ENCODE measurements at regions not wholly inside any gene's neighbourhood (a gene's known extent, or its start where the extent isn't known, plus 50 kb on each side); places are given as distances from the start of the nearest gene placed in this dataset.
A peak's percentile ranks its signal among the peaks of the same experiment; 100 is the strongest.
"Not testable (repeated sequence)": the region's sequence is repeated elsewhere in the genome, so short reads cannot be mapped to it uniquely, and the experiment has no call there.

- intact Hi-C loops (cut with micrococcal nuclease); H3K27me3 ChIP-seq (ENCODE audit: control insufficient read depth in 2 of 2, insufficient read depth in 2 of 2, low read length in 2 of 2); H3K9me3 Mint-ChIP-seq; POLR2A ChIA-PET; H3K4me1 ChIP-seq (ENCODE audit: control insufficient read depth in 2 of 2, insufficient read depth in 2 of 2, low read length in 2 of 2); H3K9me3 ChIP-seq (ENCODE audit: control insufficient read depth in 2 of 3, low read length in 3 of 3); DNase-seq; H3K27ac ChIP-seq (ENCODE audit: low read depth, low read length); H3K36me3 ChIP-seq (ENCODE audit: control insufficient read depth in 2 of 3, insufficient read depth in 3 of 3, low read length in 3 of 3); H3K27ac Mint-ChIP-seq; H3K4me1 Mint-ChIP-seq; H3K4me3 Mint-ChIP-seq; H3K36me3 Mint-ChIP-seq; CTCF ChIA-PET; ATAC-seq; H3K4me3 ChIP-seq (ENCODE audit: low read length): not testable (repeated sequence)
- peaks cover 0 to 18% (median 10%) of the 10 kb centered on the region in 5 donors for H3K27me3 Mint-ChIP-seq
Observed at GRCh38 chr11:127768931-127769330, 768.4 kb upstream of the KIRREL3 start.

DNA sequence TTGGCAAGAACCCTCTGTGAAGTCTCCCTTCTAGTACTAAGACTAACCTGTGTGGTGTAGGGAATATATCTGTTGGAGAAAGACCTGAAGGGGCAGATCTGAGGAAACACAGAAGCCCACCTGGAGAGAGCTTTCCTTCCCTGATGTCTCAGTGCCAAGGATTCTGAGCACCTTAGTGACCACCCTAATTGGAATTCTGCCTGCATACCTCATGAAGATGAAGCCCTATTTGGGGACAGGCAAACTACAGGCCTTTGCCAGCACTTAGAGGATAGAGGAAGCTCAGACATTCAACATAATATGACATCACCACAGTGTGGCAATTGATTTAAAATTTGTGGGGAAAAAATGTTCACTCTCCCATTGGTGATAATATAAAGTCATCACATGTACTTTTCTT is 766.2 kb upstream of the KIRREL3 start:
- H3K27me3 ChIP-seq (ENCODE audit: control insufficient read depth in 2 of 2, insufficient read depth in 2 of 2, low read length in 2 of 2): no peaks in the 10 kb centered on the region
- no peak overlapping the region for H3K4me3 Mint-ChIP-seq
- H3K9me3 Mint-ChIP-seq: no peaks in the 10 kb centered on the region
- no peaks in the 10 kb centered on the region for H3K36me3 ChIP-seq (ENCODE audit: control insufficient read depth in 2 of 3, insufficient read depth in 3 of 3, low read length in 3 of 3)
- ATAC-seq (no peak), DNase-seq (no peak)
- H3K36me3 Mint-ChIP-seq: no peaks in the 10 kb centered on the region
- H3K4me1 Mint-ChIP-seq: no peaks in the 10 kb centered on the region
- intact Hi-C loops (cut with micrococcal nuclease): no loop called here
- no peaks in the 10 kb centered on the region for H3K9me3 ChIP-seq (ENCODE audit: control insufficient read depth in 2 of 3, low read length in 3 of 3)
- ChIA-PET POLR2A (no interaction called here), CTCF (no interaction called here)
- H3K4me1 ChIP-seq (ENCODE audit: control insufficient read depth in 2 of 2, insufficient read depth in 2 of 2, low read length in 2 of 2): no peaks in the 10 kb centered on the region
- H3K27ac ChIP-seq (ENCODE audit: low read depth, low read length): no peak overlapping the region
- peaks cover 0 to 8% (median 6%) of the 10 kb centered on the region in 5 donors for H3K27me3 Mint-ChIP-seq
- no peak overlapping the region for H3K27ac Mint-ChIP-seq
- no peak overlapping the region for H3K4me3 ChIP-seq (ENCODE audit: low read length)

GRCh38 chr11:127738771-127739286 is 738.3 kb upstream of the KIRREL3 start:
- POLR2A ChIA-PET: no interaction called here
- no peak for ATAC-seq
- no peaks in the 10 kb centered on the region for H3K9me3 ChIP-seq (ENCODE audit: control insufficient read depth in 2 of 3, low read length in 3 of 3)

DNA sequence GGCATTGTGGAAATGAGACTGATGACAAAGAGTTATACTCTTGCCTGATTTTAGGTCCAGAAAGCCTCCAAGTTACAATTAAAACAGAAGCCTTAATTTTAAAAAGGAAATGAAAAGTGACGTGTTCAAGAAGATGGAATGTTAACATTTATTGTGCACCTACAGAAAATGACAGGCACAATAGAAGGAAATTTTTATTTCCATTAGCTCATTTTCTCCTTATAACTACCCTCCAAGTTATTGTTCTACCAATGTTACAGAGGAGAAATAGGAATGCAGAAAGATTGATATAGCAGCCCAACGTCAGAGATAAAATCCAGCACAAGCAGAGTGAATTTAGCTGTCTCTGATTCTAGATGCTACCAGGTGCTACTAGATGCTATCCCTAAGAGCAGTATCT is 736.9 kb upstream of the KIRREL3 start:
- Mint-ChIP-seq H3K4me3 (no peak overlapping the region), H3K4me1 (peaks cover 0 to 6% (median 0%) of the 10 kb centered on the region in 7 donors), H3K27me3 (peaks cover 0 to 23% (median 4%) of the 10 kb centered on the region in 5 donors), H3K9me3 (peaks cover 0 to 3% (median 0%) of the 10 kb centered on the region in 11 donors), H3K27ac (no peak overlapping the region), H3K36me3 (no peaks in the 10 kb centered on the region)
- Histone ChIP-seq H3K9me3 (ENCODE audit: control insufficient read depth in 2 of 3, low read length in 3 of 3) (no peaks in the 10 kb centered on the region), H3K36me3 (ENCODE audit: control insufficient read depth in 2 of 3, insufficient read depth in 3 of 3, low read length in 3 of 3) (no peaks in the 10 kb centered on the region), H3K4me3 (ENCODE audit: low read length) (no peak overlapping the region), H3K27me3 (ENCODE audit: control insufficient read depth in 2 of 2, insufficient read depth in 2 of 2, low read length in 2 of 2) (no peaks in the 10 kb centered on the region), H3K4me1 (ENCODE audit: control insufficient read depth in 2 of 2, insufficient read depth in 2 of 2, low read length in 2 of 2) (no peaks in the 10 kb centered on the region), H3K27ac (ENCODE audit: low read depth, low read length) (no peak overlapping the region)
- intact Hi-C loops (cut with micrococcal nuclease): no loop called here
- DNase-seq (no peak), ATAC-seq (no peak)
- POLR2A ChIA-PET: no interaction called here
- CTCF ChIA-PET: no interaction called here

More at GRCh38 chr11:127738771-127739286, 738.3 kb upstream of the KIRREL3 start:
- H3K36me3 Mint-ChIP-seq: no peaks in the 10 kb centered on the region
- DNase-seq: no peak
- H3K36me3 ChIP-seq (ENCODE audit: control insufficient read depth in 2 of 3, insufficient read depth in 3 of 3, low read length in 3 of 3): no peaks in the 10 kb centered on the region
- no peak overlapping the region for H3K4me3 ChIP-seq (ENCODE audit: low read length)
- no peak overlapping the region for H3K27ac ChIP-seq (ENCODE audit: low read depth, low read length)
- no peak overlapping the region for H3K4me3 Mint-ChIP-seq
- H3K27me3 ChIP-seq (ENCODE audit: control insufficient read depth in 2 of 2, insufficient read depth in 2 of 2, low read length in 2 of 2): no peaks in the 10 kb centered on the region
- intact Hi-C loops (cut with micrococcal nuclease): no loop called here
- no peak overlapping the region for H3K27ac Mint-ChIP-seq
- H3K4me1 ChIP-seq (ENCODE audit: control insufficient read depth in 2 of 2, insufficient read depth in 2 of 2, low read length in 2 of 2): no peaks in the 10 kb centered on the region
- peaks cover 0 to 1% (median 0%) of the 10 kb centered on the region in 7 donors for H3K4me1 Mint-ChIP-seq
- CTCF ChIA-PET: no interaction called here
- peaks cover 0 to 3% (median 0%) of the 10 kb centered on the region in 11 donors for H3K9me3 Mint-ChIP-seq
- H3K27me3 Mint-ChIP-seq: peaks cover 0 to 23% (median 4%) of the 10 kb centered on the region in 5 donors

GRCh38 chr11:127733552-127733951 is 733.0 kb upstream of the KIRREL3 start:
- H3K36me3 ChIP-seq (ENCODE audit: control insufficient read depth in 2 of 3, insufficient read depth in 3 of 3, low read length in 3 of 3): no peaks in the 10 kb centered on the region
- Mint-ChIP-seq H3K27me3 (peaks cover 0 to 23% (median 4%) of the 10 kb centered on the region in 5 donors), H3K9me3 (no peaks in the 10 kb centered on the region), H3K27ac (no peak overlapping the region), H3K4me3 (peak overlapping the region in 2 of 10 donors; percentile 4 to 5), H3K4me1 (peaks cover 0 to 6% (median 0%) of the 10 kb centered on the region in 7 donors), H3K36me3 (no peaks in the 10 kb centered on the region)
- POLR2A ChIA-PET: no interaction called here
- no peak overlapping the region for H3K4me3 ChIP-seq (ENCODE audit: low read length)
- no peaks in the 10 kb centered on the region for H3K9me3 ChIP-seq (ENCODE audit: control insufficient read depth in 2 of 3, low read length in 3 of 3)
- CTCF ChIA-PET: no interaction called here
- no peaks in the 10 kb centered on the region for H3K4me1 ChIP-seq (ENCODE audit: control insufficient read depth in 2 of 2, insufficient read depth in 2 of 2, low read length in 2 of 2)
- intact Hi-C loops (cut with micrococcal nuclease): no loop called here
- DNase-seq (no peak), ATAC-seq (no peak)
- H3K27me3 ChIP-seq (ENCODE audit: control insufficient read depth in 2 of 2, insufficient read depth in 2 of 2, low read length in 2 of 2): no peaks in the 10 kb centered on the region
- no peak overlapping the region for H3K27ac ChIP-seq (ENCODE audit: low read depth, low read length)

- DNase-seq: no peak
- POLR2A ChIA-PET: no interaction called here
- no peaks in the 10 kb centered on the region for H3K27me3 ChIP-seq (ENCODE audit: control insufficient read depth in 2 of 2, insufficient read depth in 2 of 2, low read length in 2 of 2)
- Mint-ChIP-seq H3K36me3 (no peaks in the 10 kb centered on the region), H3K4me3 (no peak overlapping the region), H3K27me3 (no peaks in the 10 kb centered on the region), H3K27ac (no peak overlapping the region), H3K9me3 (peaks cover 0 to 2% (median 0%) of the 10 kb centered on the region in 11 donors), H3K4me1 (no peaks in the 10 kb centered on the region)
- ATAC-seq: no peak
- intact Hi-C loops (cut with micrococcal nuclease): no loop called here
- H3K36me3 ChIP-seq (ENCODE audit: control insufficient read depth in 2 of 3, insufficient read depth in 3 of 3, low read length in 3 of 3): no peaks in the 10 kb centered on the region
- no peak overlapping the region for H3K4me3 ChIP-seq (ENCODE audit: low read length)
- H3K27ac ChIP-seq (ENCODE audit: low read depth, low read length): no peak overlapping the region
- H3K9me3 ChIP-seq (ENCODE audit: control insufficient read depth in 2 of 3, low read length in 3 of 3): no peaks in the 10 kb centered on the region
- H3K4me1 ChIP-seq (ENCODE audit: control insufficient read depth in 2 of 2, insufficient read depth in 2 of 2, low read length in 2 of 2): no peaks in the 10 kb centered on the region
- CTCF ChIA-PET: no interaction called here
Observed at GRCh38 chr11:127726367-127726766, 725.8 kb upstream of the KIRREL3 start.

GRCh38 chr11:127723714-127724113 is 723.1 kb upstream of the KIRREL3 start:
- CTCF ChIA-PET: no interaction called here
- no peak overlapping the region for H3K27ac ChIP-seq (ENCODE audit: low read depth, low read length)
- no peak overlapping the region for H3K4me3 Mint-ChIP-seq
- no peaks in the 10 kb centered on the region for H3K27me3 ChIP-seq (ENCODE audit: control insufficient read depth in 2 of 2, insufficient read depth in 2 of 2, low read length in 2 of 2)
- no peaks in the 10 kb centered on the region for H3K4me1 Mint-ChIP-seq
- peaks cover 0 to 2% (median 0%) of the 10 kb centered on the region in 11 donors for H3K9me3 Mint-ChIP-seq
- H3K36me3 ChIP-seq (ENCODE audit: control insufficient read depth in 2 of 3, insufficient read depth in 3 of 3, low read length in 3 of 3): no peaks in the 10 kb centered on the region
- no peaks in the 10 kb centered on the region for H3K36me3 Mint-ChIP-seq
- no peaks in the 10 kb centered on the region for H3K9me3 ChIP-seq (ENCODE audit: control insufficient read depth in 2 of 3, low read length in 3 of 3)
- H3K4me1 ChIP-seq (ENCODE audit: control insufficient read depth in 2 of 2, insufficient read depth in 2 of 2, low read length in 2 of 2): no peaks in the 10 kb centered on the region
- H3K27me3 Mint-ChIP-seq: no peaks in the 10 kb centered on the region
- intact Hi-C loops (cut with micrococcal nuclease): no loop called here
- POLR2A ChIA-PET: no interaction called here
- H3K27ac Mint-ChIP-seq: no peak overlapping the region
- H3K4me3 ChIP-seq (ENCODE audit: low read length): no peak overlapping the region
- no peak for DNase-seq
- ATAC-seq: no peak

All from naive thymus-derived CD4-positive, alpha-beta T cell (primary cell).